ENCODE measurements at regions not wholly inside any gene's neighbourhood (a gene's known extent, or its start where the extent isn't known, plus 50 kb on each side); places are given as distances from the start of the nearest gene placed in this dataset.

- H3K79me1 ChIP-seq (ENCODE audit: low read length) = no peaks in the 10 kb centered on the region
- H3K4me3 ChIP-seq (ENCODE audit: low read length) = no peak overlapping the region
- no peak overlapping the region for H2AK5ac ChIP-seq (ENCODE audit: low read length)
- no CpG with 5 or more reads among the region's 4 CpGs for WGBS (ENCODE audit: extremely low coverage, insufficient coverage, low lambda C conversion rate)
- no peaks in the 10 kb centered on the region for H3K36me3 ChIP-seq (ENCODE audit: control insufficient read depth, insufficient read depth, low read length)
- H3K79me2 ChIP-seq (ENCODE audit: control insufficient read depth, insufficient read depth, low read length) = no peaks in the 10 kb centered on the region
- no peaks in the 10 kb centered on the region for H3K27me3 ChIP-seq (ENCODE audit: insufficient read depth, low read length, poor library complexity)
- no peak overlapping the region for H3K23ac ChIP-seq (ENCODE audit: low read length)
- no peaks in the 10 kb centered on the region for H3K4me1 ChIP-seq (ENCODE audit: control insufficient read depth, low read depth, low read length)
- no peak overlapping the region for H3K18ac ChIP-seq (ENCODE audit: low read length)
- no peak overlapping the region for H2BK5ac ChIP-seq (ENCODE audit: low read length)
- H3K56ac ChIP-seq (ENCODE audit: low read length) = no peak overlapping the region
- H3K4ac ChIP-seq (ENCODE audit: low read depth, low read length) = no peak overlapping the region
- H3K4me2 ChIP-seq (ENCODE audit: low read length) = no peak overlapping the region
- no peak overlapping the region for H2BK15ac ChIP-seq (replicated peaks; ENCODE audit: low read depth)
- no peak overlapping the region for H3K27ac ChIP-seq (ENCODE audit: low read depth, low read length)
- no peak overlapping the region for H4K8ac ChIP-seq (ENCODE audit: low read depth, low read length)
- H3K9ac ChIP-seq (ENCODE audit: low read length) = no peak overlapping the region
- H4K5ac ChIP-seq (ENCODE audit: low read length) = no peak overlapping the region
- DNase-seq = no peak
- H2BK120ac ChIP-seq (ENCODE audit: low read depth, low read length) = no peak overlapping the region
These were observed 205.1 kb downstream of the PDHA2 start for GRCh38 chr4:96044971-96045370.

GRCh38 chr4:96052827-96053226 is 212.9 kb downstream of the PDHA2 start:
- Histone ChIP-seq H3K79me2 (ENCODE audit: control insufficient read depth, insufficient read depth, low read length) (no peaks in the 10 kb centered on the region), H2BK120ac (ENCODE audit: low read depth, low read length) (no peak overlapping the region)

GRCh38 chr4:96056346-96056934 is 216.5 kb downstream of the PDHA2 start:
- no peak overlapping the region for H3K56ac ChIP-seq (ENCODE audit: low read length)
- H3K4me1 ChIP-seq (ENCODE audit: control insufficient read depth, low read depth, low read length) = no peaks in the 10 kb centered on the region
- no peak overlapping the region for H2BK120ac ChIP-seq (ENCODE audit: low read depth, low read length)
- no CpG with 5 or more reads among the region's 12 CpGs for WGBS (ENCODE audit: extremely low coverage, insufficient coverage, low lambda C conversion rate)
- no peaks in the 10 kb centered on the region for H3K79me1 ChIP-seq (ENCODE audit: low read length)
- H3K4ac ChIP-seq (ENCODE audit: low read depth, low read length) = no peak overlapping the region
- H2BK5ac ChIP-seq (ENCODE audit: low read length) = no peak overlapping the region
- H3K4me3 ChIP-seq (ENCODE audit: low read length) = no peak overlapping the region
- no peaks in the 10 kb centered on the region for H3K27me3 ChIP-seq (ENCODE audit: insufficient read depth, low read length, poor library complexity)
- H3K4me2 ChIP-seq (ENCODE audit: low read length) = no peak overlapping the region
- H4K8ac ChIP-seq (ENCODE audit: low read depth, low read length) = no peak overlapping the region
- no peak overlapping the region for H2BK15ac ChIP-seq (replicated peaks; ENCODE audit: low read depth)
- no peak overlapping the region for H3K27ac ChIP-seq (ENCODE audit: low read depth, low read length)
- H3K9ac ChIP-seq (ENCODE audit: low read length) = no peak overlapping the region
- no peaks in the 10 kb centered on the region for H3K79me2 ChIP-seq (ENCODE audit: control insufficient read depth, insufficient read depth, low read length)
- no peak overlapping the region for H4K5ac ChIP-seq (ENCODE audit: low read length)
- no peak overlapping the region for H3K23ac ChIP-seq (ENCODE audit: low read length)
- H3K18ac ChIP-seq (ENCODE audit: low read length) = no peak overlapping the region
- H2AK5ac ChIP-seq (ENCODE audit: low read length) = no peak overlapping the region
- DNase-seq = peak; percentile 21
- no peaks in the 10 kb centered on the region for H3K36me3 ChIP-seq (ENCODE audit: control insufficient read depth, insufficient read depth, low read length)

More at GRCh38 chr4:96052827-96053226, 212.9 kb downstream of the PDHA2 start:
- H2BK5ac ChIP-seq (ENCODE audit: low read length) = no peak overlapping the region
- no peak overlapping the region for H3K27ac ChIP-seq (ENCODE audit: low read depth, low read length)
- WGBS (ENCODE audit: extremely low coverage, insufficient coverage, low lambda C conversion rate) = no CpG with 5 or more reads among the region's 1 CpG
- H3K79me1 ChIP-seq (ENCODE audit: low read length) = no peaks in the 10 kb centered on the region
- H3K9ac ChIP-seq (ENCODE audit: low read length) = no peak overlapping the region
- H3K4ac ChIP-seq (ENCODE audit: low read depth, low read length) = no peak overlapping the region
- no peak overlapping the region for H3K56ac ChIP-seq (ENCODE audit: low read length)
- no peak overlapping the region for H2AK5ac ChIP-seq (ENCODE audit: low read length)
- H3K23ac ChIP-seq (ENCODE audit: low read length) = no peak overlapping the region
- no peaks in the 10 kb centered on the region for H3K36me3 ChIP-seq (ENCODE audit: control insufficient read depth, insufficient read depth, low read length)
- no peak overlapping the region for H3K4me2 ChIP-seq (ENCODE audit: low read length)
- H4K8ac ChIP-seq (ENCODE audit: low read depth, low read length) = no peak overlapping the region
- no peak overlapping the region for H4K5ac ChIP-seq (ENCODE audit: low read length)
- H3K18ac ChIP-seq (ENCODE audit: low read length) = no peak overlapping the region
- H3K4me3 ChIP-seq (ENCODE audit: low read length) = no peak overlapping the region
- H2BK15ac ChIP-seq (replicated peaks; ENCODE audit: low read depth) = no peak overlapping the region
- DNase-seq = peak; percentile 37
- no peaks in the 10 kb centered on the region for H3K27me3 ChIP-seq (ENCODE audit: insufficient read depth, low read length, poor library complexity)
- H3K4me1 ChIP-seq (ENCODE audit: control insufficient read depth, low read depth, low read length) = no peaks in the 10 kb centered on the region

GRCh38 chr4:96063639-96064038 is 223.7 kb downstream of the PDHA2 start:
- H3K27ac ChIP-seq (ENCODE audit: low read depth, low read length) = no peak overlapping the region
- H3K56ac ChIP-seq (ENCODE audit: low read length) = no peak overlapping the region
- no peak overlapping the region for H2BK15ac ChIP-seq (replicated peaks; ENCODE audit: low read depth)
- no peaks in the 10 kb centered on the region for H3K79me1 ChIP-seq (ENCODE audit: low read length)
- H3K4me1 ChIP-seq (ENCODE audit: control insufficient read depth, low read depth, low read length) = no peaks in the 10 kb centered on the region
- H2AK5ac ChIP-seq (ENCODE audit: low read length) = no peak overlapping the region
- H4K8ac ChIP-seq (ENCODE audit: low read depth, low read length) = no peak overlapping the region
- no CpG with 5 or more reads among the region's 2 CpGs for WGBS (ENCODE audit: extremely low coverage, insufficient coverage, low lambda C conversion rate)
- no peaks in the 10 kb centered on the region for H3K79me2 ChIP-seq (ENCODE audit: control insufficient read depth, insufficient read depth, low read length)
- no peak overlapping the region for H3K4ac ChIP-seq (ENCODE audit: low read depth, low read length)
- no peak overlapping the region for H4K5ac ChIP-seq (ENCODE audit: low read length)
- no peak overlapping the region for H2BK120ac ChIP-seq (ENCODE audit: low read depth, low read length)
- no peak overlapping the region for H3K9ac ChIP-seq (ENCODE audit: low read length)
- no peak for DNase-seq
- H3K18ac ChIP-seq (ENCODE audit: low read length) = no peak overlapping the region
- H3K27me3 ChIP-seq (ENCODE audit: insufficient read depth, low read length, poor library complexity) = no peaks in the 10 kb centered on the region
- H3K23ac ChIP-seq (ENCODE audit: low read length) = no peak overlapping the region
- no peak overlapping the region for H3K4me2 ChIP-seq (ENCODE audit: low read length)
- H3K36me3 ChIP-seq (ENCODE audit: control insufficient read depth, insufficient read depth, low read length) = no peaks in the 10 kb centered on the region
- no peak overlapping the region for H2BK5ac ChIP-seq (ENCODE audit: low read length)
- no peak overlapping the region for H3K4me3 ChIP-seq (ENCODE audit: low read length)

- Histone ChIP-seq H3K4me1 (ENCODE audit: control insufficient read depth, low read depth, low read length) (no peaks in the 10 kb centered on the region), H3K36me3 (ENCODE audit: control insufficient read depth, insufficient read depth, low read length) (no peaks in the 10 kb centered on the region), H2BK120ac (ENCODE audit: low read depth, low read length) (no peak overlapping the region), H3K79me2 (ENCODE audit: control insufficient read depth, insufficient read depth, low read length) (no peaks in the 10 kb centered on the region), H3K79me1 (ENCODE audit: low read length) (no peaks in the 10 kb centered on the region), H3K18ac (ENCODE audit: low read length) (no peak overlapping the region), H4K5ac (ENCODE audit: low read length) (no peak overlapping the region), H3K27ac (ENCODE audit: low read depth, low read length) (no peak overlapping the region), H3K4me2 (ENCODE audit: low read length) (no peak overlapping the region), H3K56ac (ENCODE audit: low read length) (no peak overlapping the region), H2AK5ac (ENCODE audit: low read length) (no peak overlapping the region), H3K9ac (ENCODE audit: low read length) (no peak overlapping the region), H3K27me3 (ENCODE audit: insufficient read depth, low read length, poor library complexity) (no peaks in the 10 kb centered on the region), H3K23ac (ENCODE audit: low read length) (no peak overlapping the region), H3K4me3 (ENCODE audit: low read length) (no peak overlapping the region), H3K4ac (ENCODE audit: low read depth, low read length) (no peak overlapping the region), H4K8ac (ENCODE audit: low read depth, low read length) (no peak overlapping the region), H2BK5ac (ENCODE audit: low read length) (no peak overlapping the region), H2BK15ac (replicated peaks; ENCODE audit: low read depth) (no peak overlapping the region)
- 100% methylated on average over 1 of the region's 2 CpGs for WGBS (ENCODE audit: extremely low coverage, insufficient coverage, low lambda C conversion rate)
- DNase-seq = no peak
These were observed 233.6 kb downstream of the PDHA2 start for GRCh38 chr4:96073461-96073860.

GRCh38 chr4:96092151-96092705 is 252.3 kb downstream of the PDHA2 start:
- H3K4ac ChIP-seq (ENCODE audit: low read depth, low read length) = no peak overlapping the region
- H2BK120ac ChIP-seq (ENCODE audit: low read depth, low read length) = no peak overlapping the region
- no peak overlapping the region for H2AK5ac ChIP-seq (ENCODE audit: low read length)
- no peaks in the 10 kb centered on the region for H3K36me3 ChIP-seq (ENCODE audit: control insufficient read depth, insufficient read depth, low read length)
- no peak for DNase-seq
- H3K18ac ChIP-seq (ENCODE audit: low read length) = no peak overlapping the region
- H3K4me2 ChIP-seq (ENCODE audit: low read length) = no peak overlapping the region
- no peak overlapping the region for H2BK15ac ChIP-seq (replicated peaks; ENCODE audit: low read depth)
- H4K5ac ChIP-seq (ENCODE audit: low read length) = no peak overlapping the region
- no peak overlapping the region for H4K8ac ChIP-seq (ENCODE audit: low read depth, low read length)
- H3K4me1 ChIP-seq (ENCODE audit: control insufficient read depth, low read depth, low read length) = no peaks in the 10 kb centered on the region
- no peak overlapping the region for H3K9ac ChIP-seq (ENCODE audit: low read length)
- H3K79me1 ChIP-seq (ENCODE audit: low read length) = no peaks in the 10 kb centered on the region
- H3K27me3 ChIP-seq (ENCODE audit: insufficient read depth, low read length, poor library complexity) = no peaks in the 10 kb centered on the region
- no peak overlapping the region for H3K4me3 ChIP-seq (ENCODE audit: low read length)
- H3K79me2 ChIP-seq (ENCODE audit: control insufficient read depth, insufficient read depth, low read length) = no peaks in the 10 kb centered on the region
- no peak overlapping the region for H3K56ac ChIP-seq (ENCODE audit: low read length)
- no peak overlapping the region for H2BK5ac ChIP-seq (ENCODE audit: low read length)
- no peak overlapping the region for H3K27ac ChIP-seq (ENCODE audit: low read depth, low read length)
- no peak overlapping the region for H3K23ac ChIP-seq (ENCODE audit: low read length)
- no CpG with 5 or more reads among the region's 1 CpG for WGBS (ENCODE audit: extremely low coverage, insufficient coverage, low lambda C conversion rate)
